22Rv1 (cell line): ENCODE measurements at regions not wholly inside any gene's neighbourhood (a gene's known extent, or its start where the extent isn't known, plus 50 kb on each side); places are given as distances from the start of the nearest gene placed in this dataset.

Experiments
- ZFX ChIP-seq: fragments of 450-650 bp; IDR thresholded peaks from 2 replicates; pipeline ENCODE4 v1.6.1; 2017; ENCODE audit warnings: antibody characterized with exemption, borderline replicate concordance
- TF ChIP-seq, protein P1 (sequence below): fragments of 450-650 bp; IDR thresholded peaks from 2 replicates; pipeline ENCODE4 v1.5.1; 2017; ENCODE audit warnings: mild to moderate bottlenecking

- TF ChIP-seq, protein P1, sequence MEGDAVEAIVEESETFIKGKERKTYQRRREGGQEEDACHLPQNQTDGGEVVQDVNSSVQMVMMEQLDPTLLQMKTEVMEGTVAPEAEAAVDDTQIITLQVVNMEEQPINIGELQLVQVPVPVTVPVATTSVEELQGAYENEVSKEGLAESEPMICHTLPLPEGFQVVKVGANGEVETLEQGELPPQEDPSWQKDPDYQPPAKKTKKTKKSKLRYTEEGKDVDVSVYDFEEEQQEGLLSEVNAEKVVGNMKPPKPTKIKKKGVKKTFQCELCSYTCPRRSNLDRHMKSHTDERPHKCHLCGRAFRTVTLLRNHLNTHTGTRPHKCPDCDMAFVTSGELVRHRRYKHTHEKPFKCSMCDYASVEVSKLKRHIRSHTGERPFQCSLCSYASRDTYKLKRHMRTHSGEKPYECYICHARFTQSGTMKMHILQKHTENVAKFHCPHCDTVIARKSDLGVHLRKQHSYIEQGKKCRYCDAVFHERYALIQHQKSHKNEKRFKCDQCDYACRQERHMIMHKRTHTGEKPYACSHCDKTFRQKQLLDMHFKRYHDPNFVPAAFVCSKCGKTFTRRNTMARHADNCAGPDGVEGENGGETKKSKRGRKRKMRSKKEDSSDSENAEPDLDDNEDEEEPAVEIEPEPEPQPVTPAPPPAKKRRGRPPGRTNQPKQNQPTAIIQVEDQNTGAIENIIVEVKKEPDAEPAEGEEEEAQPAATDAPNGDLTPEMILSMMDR, result no peak
- no peak for TF ChIP-seq ZFX
Observed at GRCh38 chr1:71167505-71167904, 86.7 kb upstream of the ZRANB2 start.
